SK-N-SH (cell line): ENCODE measurements at regions not wholly inside any gene's neighbourhood (a gene's known extent, or its start where the extent isn't known, plus 50 kb on each side); places are given as distances from the start of the nearest gene placed in this dataset.

Experiments used
- CHD2 ChIP-seq: fragments of 150-350 bp; IDR thresholded peaks from 2 replicates; pipeline ENCODE4 v1.6.1; 2018; ENCODE audit warnings: low read length; ENCODE audit not compliant: partially characterized antibody
- EP300 ChIP-seq, 2 experiments: IDR thresholded peaks; 2 replicates each; pipeline versions ENCODE4 v1.4.0 to v1.6.1; 2012; ENCODE audit warnings: borderline replicate concordance in 1 of 2, low read depth in 1 of 2, low read length in 1 of 2
- FOXM1 ChIP-seq: IDR thresholded peaks from 2 replicates; pipeline ENCODE4 v1.4.0; 2012; ENCODE audit warnings: low read depth, mild to moderate bottlenecking
- POLR2AphosphoS5 ChIP-seq: IDR thresholded peaks from 2 replicates; pipeline ENCODE4 v1.6.1; 2012; ENCODE audit warnings: low read depth, low read length
- TCF12 ChIP-seq: IDR thresholded peaks from 2 replicates; pipeline ENCODE4 v1.4.0; 2012
- TF ChIP-seq, protein P1 (sequence below): fragments of 200-600 bp; sonication (generic); IDR thresholded peaks from 2 replicates; pipeline ENCODE4 v1.6.1; 2017; ENCODE audit warnings: antibody characterized with exemption, mild to moderate bottlenecking, moderate library complexity

DNA sequence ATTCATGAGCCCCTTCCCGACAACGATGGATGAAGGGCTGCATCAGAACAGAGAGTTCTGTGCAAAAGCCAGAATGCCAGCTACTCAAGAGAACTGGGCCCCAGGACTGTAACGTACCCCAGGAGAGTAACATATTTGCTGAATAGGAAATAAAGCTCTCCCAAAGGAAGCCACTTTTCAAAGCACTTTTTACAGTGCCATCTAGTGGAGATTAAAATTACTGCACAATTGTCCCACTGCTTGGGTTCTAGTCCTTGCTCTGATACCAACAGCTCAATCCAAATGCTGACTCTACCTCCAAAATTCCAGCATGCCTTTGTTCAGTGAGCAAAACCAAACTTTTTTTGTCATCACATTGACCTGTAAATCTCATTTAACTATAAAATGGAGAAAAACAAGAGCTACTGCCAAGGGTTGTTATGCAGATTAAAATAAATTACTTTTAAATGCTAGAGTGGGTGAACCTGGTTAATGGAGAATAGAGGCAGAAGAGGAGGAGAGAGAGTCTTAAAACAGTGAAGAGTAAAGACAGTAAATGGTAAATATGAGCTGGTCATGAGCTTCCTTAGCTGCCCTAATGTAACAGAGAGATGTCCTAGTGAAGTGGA is 87.6 kb upstream of the FSHB start:
- TF ChIP-seq, protein P1, sequence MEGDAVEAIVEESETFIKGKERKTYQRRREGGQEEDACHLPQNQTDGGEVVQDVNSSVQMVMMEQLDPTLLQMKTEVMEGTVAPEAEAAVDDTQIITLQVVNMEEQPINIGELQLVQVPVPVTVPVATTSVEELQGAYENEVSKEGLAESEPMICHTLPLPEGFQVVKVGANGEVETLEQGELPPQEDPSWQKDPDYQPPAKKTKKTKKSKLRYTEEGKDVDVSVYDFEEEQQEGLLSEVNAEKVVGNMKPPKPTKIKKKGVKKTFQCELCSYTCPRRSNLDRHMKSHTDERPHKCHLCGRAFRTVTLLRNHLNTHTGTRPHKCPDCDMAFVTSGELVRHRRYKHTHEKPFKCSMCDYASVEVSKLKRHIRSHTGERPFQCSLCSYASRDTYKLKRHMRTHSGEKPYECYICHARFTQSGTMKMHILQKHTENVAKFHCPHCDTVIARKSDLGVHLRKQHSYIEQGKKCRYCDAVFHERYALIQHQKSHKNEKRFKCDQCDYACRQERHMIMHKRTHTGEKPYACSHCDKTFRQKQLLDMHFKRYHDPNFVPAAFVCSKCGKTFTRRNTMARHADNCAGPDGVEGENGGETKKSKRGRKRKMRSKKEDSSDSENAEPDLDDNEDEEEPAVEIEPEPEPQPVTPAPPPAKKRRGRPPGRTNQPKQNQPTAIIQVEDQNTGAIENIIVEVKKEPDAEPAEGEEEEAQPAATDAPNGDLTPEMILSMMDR, result peak; percentile 82
- TF ChIP-seq FOXM1, result no peak
- TF ChIP-seq EP300 (IDR thresholded peaks at IDR 0.05; ENCODE audit: borderline replicate concordance in 1 of 2, low read depth in 1 of 2, low read length in 1 of 2), result no peak
- TF ChIP-seq POLR2AphosphoS5, result no peak
- TF ChIP-seq TCF12, result no peak
- no peak for TF ChIP-seq CHD2
